ENCODE measurements at regions not wholly inside any gene's neighbourhood (a gene's known extent, or its start where the extent isn't known, plus 50 kb on each side); places are given as distances from the start of the nearest gene placed in this dataset.

DNA sequence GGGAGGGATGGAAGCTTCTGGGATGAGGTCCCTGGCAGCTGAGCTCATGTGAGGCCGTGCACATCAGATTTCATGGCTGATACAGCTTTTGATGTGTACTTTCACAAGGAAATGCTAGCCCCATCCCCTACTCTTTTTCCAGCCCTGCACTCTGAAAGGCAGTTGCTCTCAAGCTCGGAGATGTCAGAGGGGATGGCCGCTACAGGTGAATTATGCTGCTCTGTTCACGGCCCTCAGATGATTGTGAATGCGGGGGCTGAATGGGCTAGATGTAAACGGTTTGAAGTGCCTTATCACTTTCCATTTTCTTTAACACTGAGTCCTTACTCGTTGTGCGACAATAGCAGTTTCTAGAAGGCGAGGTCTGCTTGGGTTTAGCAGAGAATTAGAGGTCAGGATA, 88.0 kb upstream of the RASGRF1 start:
- Histone ChIP-seq H4K91ac (ENCODE audit: insufficient read length, low read depth, low read length) (no peak overlapping the region), H3K18ac (ENCODE audit: insufficient read length, low read depth, low read length) (no peak overlapping the region), H2AK5ac (ENCODE audit: insufficient read length, low read length) (no peak overlapping the region), H3T11ph (ENCODE audit: low read length) (no peak overlapping the region), H3K4me1 (ENCODE audit: insufficient read depth, low read length) (no peaks in the 10 kb centered on the region), H3K27me3 (ENCODE audit: insufficient read depth, low read length) (no peaks in the 10 kb centered on the region), H4K5ac (ENCODE audit: insufficient read length, low read depth, low read length) (no peak overlapping the region), H3K79me2 (ENCODE audit: insufficient read depth, low read length) (no peaks in the 10 kb centered on the region), H2BK12ac (ENCODE audit: insufficient read length, low read depth, low read length) (no peak overlapping the region), H2BK20ac (ENCODE audit: low read depth, low read length, poor library complexity, severe bottlenecking) (no peak overlapping the region), H3K14ac (ENCODE audit: insufficient read depth, low read length) (no peak overlapping the region), H2BK15ac (ENCODE audit: low read depth, low read length) (no peak overlapping the region), H3K23ac (ENCODE audit: insufficient read length, low read depth, low read length) (no peak overlapping the region), H4K20me1 (ENCODE audit: control insufficient read depth, insufficient read depth, insufficient read length) (peaks cover 3% of the 10 kb centered on the region), H3K27ac (ENCODE audit: insufficient read length, low read depth, low read length) (no peak overlapping the region), H3K9me3 (ENCODE audit: control insufficient read depth, low read depth, low read length) (no peaks in the 10 kb centered on the region), H2AFZ (ENCODE audit: low read length) (no peak overlapping the region), H3K79me1 (ENCODE audit: insufficient read depth, low read depth, low read length, poor library complexity, severe bottlenecking) (no peaks in the 10 kb centered on the region), H2BK5ac (ENCODE audit: insufficient read length, low read length) (no peak overlapping the region), H4K8ac (replicated peaks; ENCODE audit: insufficient read length, low read depth, low read length) (no peak overlapping the region), H3K9ac (ENCODE audit: extremely low read depth, insufficient read length, low read length) (no peak overlapping the region), H3K4ac (ENCODE audit: low read depth, low read length) (no peak overlapping the region), H3K23me2 (ENCODE audit: insufficient read length, low read depth, low read length, poor library complexity, severe bottlenecking) (no peaks in the 10 kb centered on the region), H2BK120ac (ENCODE audit: low read depth, low read length, poor library complexity, severe bottlenecking) (no peak overlapping the region), H3K56ac (ENCODE audit: insufficient read length, low read depth, low read length) (no peak overlapping the region), H3K4me2 (ENCODE audit: insufficient read depth, insufficient read length, low read length) (no peak overlapping the region)
- Mint-ChIP-seq H3K4me1 (peaks cover 11% of the 10 kb centered on the region in 2 experiments), H3K27ac (peak overlapping the region in 1 of 3 experiments; percentile 86; a peak in 1 of 7 replicates), H3K36me3 (ENCODE audit: insufficient read depth in 1 of 3, low read depth in 3 of 3) (no peaks in the 10 kb centered on the region), H3K4me3 (no peak overlapping the region), H3K9me3 (no peaks in the 10 kb centered on the region; a peak in 1 of 5 replicates), H3K27me3 (ENCODE audit: low read depth) (peaks cover 17% of the 10 kb centered on the region)
- WGBS (ENCODE audit: extremely low coverage, insufficient read length, low lambda C conversion rate): no CpG with 5 or more reads among the region's 9 CpGs
- TF ChIP-seq, protein P1, sequence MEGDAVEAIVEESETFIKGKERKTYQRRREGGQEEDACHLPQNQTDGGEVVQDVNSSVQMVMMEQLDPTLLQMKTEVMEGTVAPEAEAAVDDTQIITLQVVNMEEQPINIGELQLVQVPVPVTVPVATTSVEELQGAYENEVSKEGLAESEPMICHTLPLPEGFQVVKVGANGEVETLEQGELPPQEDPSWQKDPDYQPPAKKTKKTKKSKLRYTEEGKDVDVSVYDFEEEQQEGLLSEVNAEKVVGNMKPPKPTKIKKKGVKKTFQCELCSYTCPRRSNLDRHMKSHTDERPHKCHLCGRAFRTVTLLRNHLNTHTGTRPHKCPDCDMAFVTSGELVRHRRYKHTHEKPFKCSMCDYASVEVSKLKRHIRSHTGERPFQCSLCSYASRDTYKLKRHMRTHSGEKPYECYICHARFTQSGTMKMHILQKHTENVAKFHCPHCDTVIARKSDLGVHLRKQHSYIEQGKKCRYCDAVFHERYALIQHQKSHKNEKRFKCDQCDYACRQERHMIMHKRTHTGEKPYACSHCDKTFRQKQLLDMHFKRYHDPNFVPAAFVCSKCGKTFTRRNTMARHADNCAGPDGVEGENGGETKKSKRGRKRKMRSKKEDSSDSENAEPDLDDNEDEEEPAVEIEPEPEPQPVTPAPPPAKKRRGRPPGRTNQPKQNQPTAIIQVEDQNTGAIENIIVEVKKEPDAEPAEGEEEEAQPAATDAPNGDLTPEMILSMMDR (conservative IDR thresholded peaks at IDR 0.05): no peak
- DNase-seq: no peak
